Panc1 (cell line): ENCODE measurements at regions not wholly inside any gene's neighbourhood (a gene's known extent, or its start where the extent isn't known, plus 50 kb on each side); places are given as distances from the start of the nearest gene placed in this dataset.

Experiments used
- POLR2AphosphoS5 ChIP-seq: IDR thresholded peaks from 2 replicates; pipeline ENCODE4 v1.6.1; 2012; ENCODE audit warnings: mild to moderate bottlenecking, low read depth, low read length, moderate library complexity
- TF ChIP-seq, protein P1 (sequence below): fragments of 450-650 bp; IDR thresholded peaks from 2 replicates; pipeline ENCODE4 v1.5.1; 2017; ENCODE audit warnings: mild to moderate bottlenecking

GRCh38 chr15:93241696-93242585, 152.9 kb upstream of the RGMA start:
- no peak for TF ChIP-seq POLR2AphosphoS5
- TF ChIP-seq, protein P1, sequence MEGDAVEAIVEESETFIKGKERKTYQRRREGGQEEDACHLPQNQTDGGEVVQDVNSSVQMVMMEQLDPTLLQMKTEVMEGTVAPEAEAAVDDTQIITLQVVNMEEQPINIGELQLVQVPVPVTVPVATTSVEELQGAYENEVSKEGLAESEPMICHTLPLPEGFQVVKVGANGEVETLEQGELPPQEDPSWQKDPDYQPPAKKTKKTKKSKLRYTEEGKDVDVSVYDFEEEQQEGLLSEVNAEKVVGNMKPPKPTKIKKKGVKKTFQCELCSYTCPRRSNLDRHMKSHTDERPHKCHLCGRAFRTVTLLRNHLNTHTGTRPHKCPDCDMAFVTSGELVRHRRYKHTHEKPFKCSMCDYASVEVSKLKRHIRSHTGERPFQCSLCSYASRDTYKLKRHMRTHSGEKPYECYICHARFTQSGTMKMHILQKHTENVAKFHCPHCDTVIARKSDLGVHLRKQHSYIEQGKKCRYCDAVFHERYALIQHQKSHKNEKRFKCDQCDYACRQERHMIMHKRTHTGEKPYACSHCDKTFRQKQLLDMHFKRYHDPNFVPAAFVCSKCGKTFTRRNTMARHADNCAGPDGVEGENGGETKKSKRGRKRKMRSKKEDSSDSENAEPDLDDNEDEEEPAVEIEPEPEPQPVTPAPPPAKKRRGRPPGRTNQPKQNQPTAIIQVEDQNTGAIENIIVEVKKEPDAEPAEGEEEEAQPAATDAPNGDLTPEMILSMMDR: no peak
